Prostate gland (tissue), 2 donors: ENCODE measurements at regions not wholly inside any gene's neighbourhood (a gene's known extent, or its start where the extent isn't known, plus 50 kb on each side); places are given as distances from the start of the nearest gene placed in this dataset.

Experiments used
- CTCF ChIP-seq, 4 experiments: fragments of 200-600 bp in 2 of 4; fragments of 450-650 bp in 2 of 4; sonication (generic) in 2 of 4; IDR thresholded peaks; 1 replicate in 3 of 4; 2 replicates in 1 of 4; pipeline ENCODE4 v1.5.1; 2016 to 2019; ENCODE audit warnings: antibody characterized with exemption in 4 of 4, mild to moderate bottlenecking in 2 of 4, moderate library complexity in 2 of 4
- POLR2A ChIP-seq: fragments of 450-650 bp; IDR thresholded peaks from one replicate; pipeline ENCODE4 v1.6.1; 2016; ENCODE audit warnings: antibody characterized with exemption, mild to moderate bottlenecking
- POLR2AphosphoS5 ChIP-seq: sonication (generic); formaldehyde crosslinking; IDR thresholded peaks from one replicate; pipeline ENCODE4 v1.6.1; 2017; ENCODE audit warnings: antibody characterized with exemption

- no peak for TF ChIP-seq CTCF (IDR thresholded peaks at IDR 0.05)
- no peak for TF ChIP-seq POLR2AphosphoS5
- no peak for TF ChIP-seq POLR2A
These were observed 205.3 kb upstream of the LINGO1 start for GRCh38 chr15:77838061-77838460.
